ENCODE measurements at regions not wholly inside any gene's neighbourhood (a gene's known extent, or its start where the extent isn't known, plus 50 kb on each side); places are given as distances from the start of the nearest gene placed in this dataset.

DNA sequence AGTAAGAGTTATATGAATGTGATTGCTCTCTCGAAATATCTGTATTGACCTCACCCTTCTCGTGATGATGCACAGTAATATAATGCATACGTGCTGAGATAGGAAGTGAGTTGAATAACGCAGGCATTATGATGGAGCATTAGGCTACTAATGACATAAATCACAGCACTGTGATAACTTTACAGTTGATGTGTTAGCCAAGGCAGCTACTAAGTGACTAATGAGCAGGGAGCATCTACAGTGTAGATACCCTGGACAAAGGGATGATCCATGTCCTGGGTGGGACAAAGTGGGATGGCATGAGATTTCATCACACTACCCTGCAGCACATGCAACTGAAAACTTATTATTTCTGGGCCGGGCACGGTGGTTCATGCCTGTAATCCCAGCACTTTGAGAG is 68.4 kb downstream of the HDGFL1 start:
- TF ChIP-seq, protein P1, sequence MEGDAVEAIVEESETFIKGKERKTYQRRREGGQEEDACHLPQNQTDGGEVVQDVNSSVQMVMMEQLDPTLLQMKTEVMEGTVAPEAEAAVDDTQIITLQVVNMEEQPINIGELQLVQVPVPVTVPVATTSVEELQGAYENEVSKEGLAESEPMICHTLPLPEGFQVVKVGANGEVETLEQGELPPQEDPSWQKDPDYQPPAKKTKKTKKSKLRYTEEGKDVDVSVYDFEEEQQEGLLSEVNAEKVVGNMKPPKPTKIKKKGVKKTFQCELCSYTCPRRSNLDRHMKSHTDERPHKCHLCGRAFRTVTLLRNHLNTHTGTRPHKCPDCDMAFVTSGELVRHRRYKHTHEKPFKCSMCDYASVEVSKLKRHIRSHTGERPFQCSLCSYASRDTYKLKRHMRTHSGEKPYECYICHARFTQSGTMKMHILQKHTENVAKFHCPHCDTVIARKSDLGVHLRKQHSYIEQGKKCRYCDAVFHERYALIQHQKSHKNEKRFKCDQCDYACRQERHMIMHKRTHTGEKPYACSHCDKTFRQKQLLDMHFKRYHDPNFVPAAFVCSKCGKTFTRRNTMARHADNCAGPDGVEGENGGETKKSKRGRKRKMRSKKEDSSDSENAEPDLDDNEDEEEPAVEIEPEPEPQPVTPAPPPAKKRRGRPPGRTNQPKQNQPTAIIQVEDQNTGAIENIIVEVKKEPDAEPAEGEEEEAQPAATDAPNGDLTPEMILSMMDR (conservative IDR thresholded peaks at IDR 0.05; ENCODE audit: low read depth, low read length) = no peak
- no peak for DNase-seq (ENCODE audit: low read depth)
- no peak overlapping the region for H3K4me3 ChIP-seq (ENCODE audit: low read length)

DNA sequence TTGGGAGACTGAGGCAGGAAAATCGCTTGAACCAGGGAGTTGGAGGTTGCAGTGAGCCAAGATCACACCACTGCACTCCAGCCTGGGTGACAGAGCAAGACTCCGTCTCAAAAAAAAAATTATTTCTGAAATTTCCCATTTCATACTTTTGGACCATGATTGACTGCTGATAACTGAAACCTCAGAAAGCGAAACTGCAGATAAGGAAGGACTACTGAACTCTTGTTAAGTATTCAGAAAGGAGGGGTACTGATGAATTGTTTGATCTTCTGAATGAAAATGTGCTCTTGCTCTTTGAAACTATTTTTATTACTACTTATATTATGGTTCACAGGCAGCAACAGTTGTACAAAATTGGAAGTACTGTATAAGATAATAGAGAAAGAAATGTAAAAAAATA is 69.0 kb downstream of the HDGFL1 start:
- no peak for DNase-seq (ENCODE audit: low read depth)
- H3K4me3 ChIP-seq (ENCODE audit: low read length) = no peak overlapping the region
- TF ChIP-seq, protein P1 (conservative IDR thresholded peaks at IDR 0.05; ENCODE audit: low read depth, low read length) = no peak

DNA sequence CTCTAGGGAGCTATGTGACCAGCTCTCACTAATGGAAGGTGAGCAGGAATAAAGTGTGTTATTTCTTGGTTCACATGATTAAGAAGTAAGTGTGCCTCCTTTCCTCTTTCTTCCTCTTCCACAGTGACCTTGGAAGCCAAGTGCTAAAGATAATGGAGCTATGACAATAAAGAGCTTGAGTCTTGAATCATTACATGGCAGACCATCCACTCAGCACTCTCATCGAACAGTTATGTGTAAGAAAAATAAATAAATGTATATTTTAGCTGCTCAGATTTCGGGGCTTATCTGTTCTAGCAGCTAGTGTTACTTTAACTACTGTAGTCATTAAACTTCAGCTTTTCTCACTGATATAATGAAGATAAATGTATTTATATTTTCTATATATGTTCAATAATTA is 72.9 kb downstream of the HDGFL1 start:
- TF ChIP-seq, protein P1 (conservative IDR thresholded peaks at IDR 0.05; ENCODE audit: low read depth, low read length) = no peak
- no peak overlapping the region for H3K4me3 ChIP-seq (ENCODE audit: low read length)
- DNase-seq (ENCODE audit: low read depth) = no peak

DNA sequence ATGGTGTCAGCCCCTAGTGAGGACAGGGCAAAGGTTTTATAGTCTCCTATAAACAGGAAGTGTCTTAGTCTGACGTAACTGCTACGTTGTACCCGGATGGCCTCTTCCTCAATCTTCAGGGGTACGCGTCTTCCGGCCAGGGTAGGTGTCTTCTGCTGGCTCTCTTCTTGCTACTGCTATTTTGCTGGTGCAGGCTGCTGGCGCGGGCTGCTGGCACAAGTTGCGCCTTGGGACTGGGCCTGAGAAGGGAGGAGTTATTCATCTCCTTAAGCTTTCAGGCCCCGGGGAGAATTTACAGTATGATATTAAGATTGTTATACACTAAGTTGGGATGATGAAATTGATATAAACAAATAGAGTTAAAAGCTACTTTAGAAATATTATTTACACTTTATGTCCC is 74.4 kb downstream of the HDGFL1 start:
- TF ChIP-seq, protein P1 (conservative IDR thresholded peaks at IDR 0.05; ENCODE audit: low read depth, low read length) = no peak
- no peak overlapping the region for H3K4me3 ChIP-seq (ENCODE audit: low read length)
- DNase-seq (ENCODE audit: low read depth) = no peak

DNA sequence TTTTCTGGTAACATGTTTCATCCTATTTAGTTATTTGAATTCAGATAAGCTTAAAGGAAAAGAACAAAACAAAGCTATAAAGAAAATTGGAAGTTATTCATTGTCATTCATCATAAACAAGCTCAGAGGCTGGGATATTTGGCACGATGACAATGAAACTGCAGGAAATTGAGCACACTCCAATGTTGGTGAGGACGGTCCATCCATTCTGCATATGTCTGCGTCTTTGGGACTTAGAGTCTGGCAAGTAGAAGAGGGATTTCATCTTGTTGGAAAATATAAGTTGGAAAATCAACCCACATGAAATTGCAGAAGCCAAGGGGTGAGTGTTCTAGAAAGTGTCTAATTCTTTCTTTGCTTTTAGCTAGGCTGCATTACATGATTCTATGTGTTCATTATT is 78.4 kb downstream of the HDGFL1 start:
- no peak overlapping the region for H3K4me3 ChIP-seq (ENCODE audit: low read length)
- no peak for DNase-seq (ENCODE audit: low read depth)
- TF ChIP-seq, protein P1 (conservative IDR thresholded peaks at IDR 0.05; ENCODE audit: low read depth, low read length) = no peak

DNA sequence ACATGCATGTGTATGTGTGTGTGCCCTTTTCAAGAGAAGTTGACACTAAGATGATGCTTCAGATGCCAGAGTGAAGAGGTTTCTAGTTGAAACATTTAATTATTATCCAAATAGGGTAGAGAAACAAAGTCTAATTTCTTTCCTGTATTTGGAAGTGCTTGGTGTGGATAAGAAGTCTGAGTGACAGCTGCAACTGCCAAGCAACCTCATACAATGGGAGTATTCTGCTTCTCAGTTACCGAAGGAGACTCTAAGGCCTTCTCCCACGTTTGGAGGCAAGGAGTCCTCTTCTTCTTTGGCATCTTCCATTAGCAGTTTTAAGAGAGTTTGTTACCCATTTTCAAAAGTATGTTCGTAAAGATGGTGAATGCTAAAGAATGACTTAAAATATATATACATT is 82.4 kb downstream of the HDGFL1 start:
- no peak for DNase-seq (ENCODE audit: low read depth)
- no peak overlapping the region for H3K4me3 ChIP-seq (ENCODE audit: low read length)
- TF ChIP-seq, protein P1 (conservative IDR thresholded peaks at IDR 0.05; ENCODE audit: low read depth, low read length) = no peak

DNA sequence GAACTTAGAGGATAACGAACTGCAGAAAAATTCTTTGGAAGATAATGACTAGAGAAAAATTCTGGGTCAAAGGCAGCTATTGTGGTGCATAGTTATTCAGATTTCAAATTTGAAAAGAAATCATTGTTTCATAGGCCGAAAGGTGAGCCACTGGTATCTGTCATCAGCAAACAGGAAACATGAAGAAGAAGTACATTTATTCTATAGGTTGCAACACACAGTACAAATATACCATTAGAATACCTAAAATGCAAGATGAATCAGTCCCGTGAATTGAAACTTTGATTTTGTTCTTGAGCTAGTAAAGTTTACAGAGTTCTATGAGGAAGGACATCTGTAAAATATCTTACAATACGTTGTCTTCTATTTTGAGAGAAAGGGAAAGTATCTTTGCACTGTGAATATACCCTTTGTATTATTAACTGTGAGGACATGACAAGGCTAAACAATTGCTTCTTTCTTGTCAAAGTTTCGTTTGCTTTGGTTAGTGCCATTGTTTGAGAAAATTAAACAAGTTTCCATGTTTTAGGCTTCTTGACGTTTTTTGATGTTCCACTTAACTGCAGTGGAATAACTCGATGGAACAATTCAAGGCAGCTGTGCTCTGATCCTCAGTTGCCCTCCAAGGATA is 84.7 kb downstream of the HDGFL1 start:
- H3K4me3 ChIP-seq (ENCODE audit: low read length) = no peak overlapping the region
- TF ChIP-seq, protein P1 (conservative IDR thresholded peaks at IDR 0.05; ENCODE audit: low read depth, low read length) = no peak
- DNase-seq (ENCODE audit: low read depth) = no peak
